ENCODE measurements at regions not wholly inside any gene's neighbourhood (a gene's known extent, or its start where the extent isn't known, plus 50 kb on each side); places are given as distances from the start of the nearest gene placed in this dataset.

- CTCF ChIA-PET, result interaction anchor here (0.7 kb wide), 1 partner anchor 30 kb away, joined by 3 read pairs; no protein-coding TSS in a partner anchor
- dilution Hi-C loops (cut with MboI; ENCODE audit: extremely low pct_ligation_motif_present, low sequenced_read_pairs) (no loop called here), intact Hi-C loops (cut with micrococcal nuclease) (no loop called here)
- POLR2A ChIA-PET, result no interaction called here
- Histone ChIP-seq H3K9ac (replicated peaks; ENCODE audit: extremely low read depth, insufficient read depth, low read length) (no peak overlapping the region), H3K79me2 (ENCODE audit: control insufficient read depth, insufficient read depth, low read length) (no peaks in the 10 kb centered on the region), H3K27ac (ENCODE audit: insufficient read depth, low read depth, low read length) (no peak overlapping the region), H3K9me3 (replicated peaks; ENCODE audit: control insufficient read depth, insufficient read depth, low read length) (no peaks in the 10 kb centered on the region), H3K36me3 (ENCODE audit: control insufficient read depth in 2 of 2, extremely low read depth in 1 of 2, insufficient read depth in 2 of 2, low read length in 2 of 2) (no peaks in the 10 kb centered on the region), H3K4me1 (ENCODE audit: control insufficient read depth, extremely low read depth, insufficient read depth, low read length) (no peaks in the 10 kb centered on the region), H2AFZ (ENCODE audit: low read depth, low read length) (no peak overlapping the region), H3K4me3 (replicated peaks in 1 of 3; ENCODE audit: insufficient read depth in 1 of 3, low read depth in 1 of 3, low read length in 3 of 3) (no peak overlapping the region), H3K4me2 (ENCODE audit: insufficient read depth, low read length) (no peak overlapping the region), H3K9me1 (replicated peaks; ENCODE audit: control insufficient read depth, extremely low read depth, insufficient read depth, low read length) (no peaks in the 10 kb centered on the region), H4K20me1 (replicated peaks; ENCODE audit: control insufficient read depth, extremely low read depth, insufficient read depth, low read length) (no peaks in the 10 kb centered on the region), H3K27me3 (ENCODE audit: control insufficient read depth in 2 of 2, insufficient read depth in 2 of 2, low read length in 2 of 2) (no peaks in the 10 kb centered on the region)
- no TSS peak for BruUV-seq (replicated peaks)
- TF ChIP-seq EZH2 (IDR thresholded peaks at IDR 0.05; ENCODE audit: borderline replicate concordance, low read depth, low read length, severe bottlenecking) (no peak), GATA2 (IDR thresholded peaks at IDR 0.05; ENCODE audit: insufficient read depth, insufficient read length, low read depth, low read length) (no peak), POLR2AphosphoS5 (IDR thresholded peaks at IDR 0.05; ENCODE audit: insufficient read depth, low read depth, low read length) (no peak), JUN (IDR thresholded peaks at IDR 0.05; ENCODE audit: borderline replicate concordance, insufficient read depth, insufficient read length, low read depth) (no peak), MYC (IDR thresholded peaks at IDR 0.05; ENCODE audit: low read depth, low read length) (no peak), FOS (IDR thresholded peaks at IDR 0.05; ENCODE audit: borderline replicate concordance, insufficient read depth, low read length) (no peak), POLR2A (IDR thresholded peaks at IDR 0.05; ENCODE audit: low read depth, low read length) (no peak)
- TF ChIP-seq, protein P1, sequence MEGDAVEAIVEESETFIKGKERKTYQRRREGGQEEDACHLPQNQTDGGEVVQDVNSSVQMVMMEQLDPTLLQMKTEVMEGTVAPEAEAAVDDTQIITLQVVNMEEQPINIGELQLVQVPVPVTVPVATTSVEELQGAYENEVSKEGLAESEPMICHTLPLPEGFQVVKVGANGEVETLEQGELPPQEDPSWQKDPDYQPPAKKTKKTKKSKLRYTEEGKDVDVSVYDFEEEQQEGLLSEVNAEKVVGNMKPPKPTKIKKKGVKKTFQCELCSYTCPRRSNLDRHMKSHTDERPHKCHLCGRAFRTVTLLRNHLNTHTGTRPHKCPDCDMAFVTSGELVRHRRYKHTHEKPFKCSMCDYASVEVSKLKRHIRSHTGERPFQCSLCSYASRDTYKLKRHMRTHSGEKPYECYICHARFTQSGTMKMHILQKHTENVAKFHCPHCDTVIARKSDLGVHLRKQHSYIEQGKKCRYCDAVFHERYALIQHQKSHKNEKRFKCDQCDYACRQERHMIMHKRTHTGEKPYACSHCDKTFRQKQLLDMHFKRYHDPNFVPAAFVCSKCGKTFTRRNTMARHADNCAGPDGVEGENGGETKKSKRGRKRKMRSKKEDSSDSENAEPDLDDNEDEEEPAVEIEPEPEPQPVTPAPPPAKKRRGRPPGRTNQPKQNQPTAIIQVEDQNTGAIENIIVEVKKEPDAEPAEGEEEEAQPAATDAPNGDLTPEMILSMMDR (IDR thresholded peaks at IDR 0.05; ENCODE audit: extremely low read depth in 1 of 2, insufficient read depth in 1 of 2, low read depth in 1 of 2, low read length in 2 of 2), result no peak
- TF ChIP-seq, protein P2, sequence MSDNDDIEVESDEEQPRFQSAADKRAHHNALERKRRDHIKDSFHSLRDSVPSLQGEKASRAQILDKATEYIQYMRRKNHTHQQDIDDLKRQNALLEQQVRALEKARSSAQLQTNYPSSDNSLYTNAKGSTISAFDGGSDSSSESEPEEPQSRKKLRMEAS (IDR thresholded peaks at IDR 0.05; ENCODE audit: insufficient read depth, insufficient read length), result no peak
- DNase-seq (ENCODE audit: low read depth, low spot score), result no peak
- no peak for FAIRE-seq
These were observed 68.6 kb upstream of the IL12B start for GRCh38 chr5:159398936-159399335.
